GM18951 (cell line): ENCODE measurements at regions not wholly inside any gene's neighbourhood (a gene's known extent, or its start where the extent isn't known, plus 50 kb on each side); places are given as distances from the start of the nearest gene placed in this dataset.
"Not testable (repeated sequence)": the region's sequence is repeated elsewhere in the genome, so short reads cannot be mapped to it uniquely, and the experiment has no call there.

Source experiments
- POLR2A ChIP-seq: IDR thresholded peaks from 4 replicates; pipeline ENCODE4 v1.6.1; 2011; ENCODE audit warnings: mild to moderate bottlenecking; ENCODE audit not compliant: insufficient read length, insufficient read depth; ENCODE audit errors: extremely low read depth
- in situ Hi-C: fragments of 300-500 bp; cut with MboI; formaldehyde crosslinking; loops from one replicate; pipeline ENCODE4 v1.12.0; 2022; ENCODE audit warnings: low sequenced_read_pairs, mixed read lengths, inconsistent platforms; ENCODE audit not compliant: unreplicated experiment

DNA sequence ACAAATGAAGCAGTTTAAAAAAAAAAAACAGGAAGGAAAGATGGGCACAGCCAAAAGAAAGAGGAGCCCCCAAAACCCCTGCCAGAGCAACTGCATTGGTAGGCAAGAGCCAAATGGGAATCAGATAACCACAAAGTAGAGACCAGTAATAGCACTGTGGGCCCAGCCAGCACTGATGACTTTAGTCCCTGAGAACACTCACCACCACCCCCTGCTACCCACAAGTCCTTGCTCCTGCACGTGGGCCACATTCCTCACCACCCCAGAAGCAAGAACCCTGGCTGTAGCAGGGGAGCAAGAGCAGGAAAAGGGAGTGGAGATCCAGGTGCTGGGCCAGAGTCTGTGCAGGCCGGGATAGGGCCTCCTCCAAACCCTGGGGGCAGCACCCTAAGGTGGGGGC is 86.1 kb downstream of the RRAGC start:
- in situ Hi-C loops: no loop called here

DNA sequence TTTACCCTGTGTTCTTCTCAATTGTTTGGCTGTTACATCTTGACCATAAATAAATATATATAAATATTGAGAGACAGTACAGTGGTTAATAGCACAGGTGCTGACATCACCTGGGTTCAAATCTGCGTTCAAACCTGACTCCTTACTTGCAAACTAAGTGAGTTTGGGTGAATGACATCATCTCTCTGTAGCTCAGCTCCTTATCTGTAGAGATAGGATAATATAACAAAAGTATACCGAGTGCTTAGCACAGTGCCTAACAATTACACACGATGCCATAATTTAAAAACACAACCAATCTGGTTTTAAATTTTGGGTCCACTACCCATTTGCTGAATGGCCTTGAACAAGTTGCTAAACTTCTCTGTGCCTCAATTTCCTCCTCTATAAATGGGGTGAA is 86.6 kb downstream of the RRAGC start:
- in situ Hi-C loops: no loop called here
- TF ChIP-seq POLR2A: no peak

More for the DNA sequence above, 86.1 kb downstream of the RRAGC start:
- TF ChIP-seq POLR2A: no peak

DNA sequence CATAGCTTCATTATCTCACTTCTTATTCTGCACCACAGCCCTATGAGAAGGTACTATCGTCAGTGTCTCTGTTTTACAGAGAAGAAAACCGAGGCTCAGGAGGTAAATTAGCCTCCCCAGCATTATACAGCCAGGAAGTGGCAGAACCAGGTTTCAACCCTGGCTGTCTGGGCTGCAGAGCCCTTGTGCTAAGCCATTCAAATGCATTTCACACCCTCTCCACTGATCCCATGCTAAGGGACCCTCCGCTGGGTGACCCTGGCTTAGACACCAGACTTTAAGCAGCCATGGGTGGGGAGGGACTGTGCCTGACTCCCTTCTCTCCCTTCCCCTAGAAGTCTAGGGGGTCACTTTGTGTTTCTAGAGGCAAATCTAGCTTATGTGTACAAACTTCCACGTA is 87.5 kb downstream of the RRAGC start:
- TF ChIP-seq POLR2A: no peak
- in situ Hi-C loops: no loop called here

DNA sequence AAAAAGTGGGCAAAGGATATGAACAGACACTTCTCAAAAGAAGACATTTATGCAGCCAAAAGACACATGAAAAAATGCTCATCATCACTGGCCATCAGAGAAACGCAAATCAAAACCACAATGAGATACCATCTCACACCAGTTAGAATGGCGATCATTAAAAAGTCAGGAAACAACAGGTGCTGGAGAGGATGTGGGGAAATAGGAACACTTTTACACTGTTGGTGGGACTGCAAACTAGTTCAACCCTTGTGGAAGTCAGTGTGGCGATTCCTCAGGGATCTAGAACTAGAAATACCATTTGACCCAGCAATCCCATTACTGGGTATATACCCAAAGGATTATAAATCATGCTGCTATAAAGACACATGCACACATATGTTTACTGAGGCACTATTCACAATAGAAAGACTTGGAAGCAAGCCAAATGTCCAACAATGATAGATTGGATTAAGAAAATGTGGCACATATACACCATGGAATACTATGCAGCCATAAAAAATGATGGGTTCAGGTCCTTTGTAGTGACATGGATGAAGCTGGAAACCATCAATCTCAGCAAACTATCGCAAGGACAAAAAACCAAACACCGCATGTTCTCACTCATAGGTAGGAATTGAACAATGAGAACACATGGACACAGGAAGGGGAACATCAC is 88.9 kb downstream of the RRAGC start:
- in situ Hi-C loops: not testable (repeated sequence)

DNA sequence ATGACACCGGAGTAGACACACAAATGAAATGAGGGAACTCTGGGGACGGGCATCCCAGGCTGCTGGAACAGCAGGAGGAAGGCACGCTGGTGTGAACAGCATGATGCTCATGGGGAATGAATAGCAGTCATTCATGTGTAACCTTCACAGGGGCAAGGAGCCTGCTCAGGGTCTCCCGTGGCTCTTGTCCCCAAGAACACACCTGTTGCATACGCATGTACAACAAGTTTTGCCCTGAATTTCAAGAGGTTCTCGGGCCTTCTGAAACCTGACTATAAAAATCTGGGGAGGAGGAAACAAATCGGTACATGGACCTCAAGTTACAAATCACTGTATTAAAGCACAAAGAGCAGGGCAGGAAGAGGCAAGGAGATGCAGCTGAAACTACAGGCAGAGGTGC is 93.4 kb downstream of the RRAGC start:
- in situ Hi-C loops: no loop called here
- no peak for TF ChIP-seq POLR2A

DNA sequence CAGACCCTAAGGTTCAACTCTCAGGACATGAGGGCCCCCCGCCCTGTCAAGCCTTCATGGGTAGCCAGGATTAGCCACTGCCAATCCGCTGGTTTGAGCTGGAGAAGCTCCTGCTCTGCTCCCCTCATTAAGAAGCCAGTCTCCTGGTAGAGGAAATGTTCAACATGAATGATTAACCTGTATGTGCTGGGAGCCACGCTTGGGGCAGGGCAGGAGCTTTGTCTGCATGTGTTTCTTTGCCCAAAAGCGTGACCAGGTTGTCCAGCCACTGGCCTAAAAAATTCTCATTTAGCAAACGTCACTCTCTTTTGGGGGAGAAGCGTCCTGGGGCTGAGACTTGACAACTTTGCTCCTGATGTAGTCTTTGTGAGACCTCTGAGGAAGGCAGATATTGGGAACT is 96.5 kb downstream of the RRAGC start:
- in situ Hi-C loops: no loop called here
- no peak for TF ChIP-seq POLR2A

DNA sequence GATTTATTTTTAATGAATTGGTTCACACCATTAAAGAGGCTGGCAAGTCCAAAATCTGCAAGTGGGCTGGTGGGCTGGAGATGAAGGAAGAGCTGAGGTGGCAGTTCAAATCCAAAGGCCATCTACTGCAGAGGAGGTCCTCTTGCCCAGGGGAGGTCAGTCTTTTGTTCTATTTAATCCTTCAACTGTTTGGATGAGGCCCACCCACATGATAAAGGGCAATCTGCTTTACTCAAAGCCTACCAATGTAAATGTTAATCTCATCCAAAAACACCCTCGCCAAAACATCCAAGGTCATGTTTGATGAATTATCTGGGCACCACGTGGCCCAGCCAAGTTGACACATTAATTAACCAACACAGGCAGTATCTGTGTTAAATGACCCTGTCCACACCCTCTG is 99.0 kb downstream of the RRAGC start:
- in situ Hi-C loops: no loop called here
- no peak for TF ChIP-seq POLR2A

DNA sequence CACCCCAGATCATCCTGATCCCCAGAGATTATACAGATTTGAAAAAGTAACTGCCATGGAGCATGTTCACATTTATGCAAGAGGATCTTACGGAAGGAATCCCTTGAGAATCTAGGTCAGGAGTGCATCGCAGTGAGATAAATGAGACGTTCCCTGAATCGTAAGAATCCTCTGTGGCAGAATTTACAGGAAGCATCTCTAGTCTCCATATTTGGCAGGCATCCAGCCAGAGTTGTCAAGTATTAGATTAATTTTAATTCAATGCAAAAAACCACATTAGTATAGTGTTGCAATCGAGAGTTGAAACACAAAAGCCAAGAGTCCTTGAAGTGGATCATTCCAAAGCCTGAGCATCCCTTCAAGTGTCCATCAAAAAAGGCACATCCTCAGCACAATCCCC is 100.8 kb downstream of the RRAGC start:
- TF ChIP-seq POLR2A: no peak
- in situ Hi-C loops: no loop called here

DNA sequence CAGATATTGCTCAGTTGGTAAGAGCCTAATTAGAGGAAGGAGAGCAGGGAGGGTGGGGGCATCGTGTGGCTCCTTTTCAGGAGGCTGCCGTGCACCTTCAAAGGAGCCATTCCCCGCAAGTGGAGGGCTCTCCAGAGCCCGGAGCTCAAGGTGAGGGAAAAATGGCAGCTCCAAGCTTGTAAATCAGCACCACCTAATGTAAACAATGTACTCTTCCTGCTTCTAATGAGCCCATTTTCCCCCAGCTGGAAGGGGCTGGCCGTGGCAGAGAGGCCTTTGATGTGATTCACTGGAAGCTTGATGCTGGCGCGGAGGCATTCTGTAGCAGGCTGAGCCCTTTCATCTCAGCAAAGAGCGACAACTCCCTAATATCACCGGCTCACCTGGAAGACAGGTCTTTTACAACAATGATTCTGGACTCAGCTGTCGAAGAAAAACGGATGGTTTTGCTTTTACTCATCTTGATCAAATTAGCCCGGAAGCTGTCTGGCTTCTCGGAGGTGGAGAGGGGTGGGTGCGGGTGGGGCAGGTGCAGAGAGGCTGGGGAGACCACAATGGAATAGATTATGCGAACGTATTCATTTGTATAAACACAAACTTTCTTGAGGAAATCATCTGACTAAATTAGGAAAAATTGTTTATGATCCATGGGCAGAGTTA is 112.5 kb downstream of the RRAGC start:
- in situ Hi-C loops: no loop called here
- TF ChIP-seq POLR2A: no peak

DNA sequence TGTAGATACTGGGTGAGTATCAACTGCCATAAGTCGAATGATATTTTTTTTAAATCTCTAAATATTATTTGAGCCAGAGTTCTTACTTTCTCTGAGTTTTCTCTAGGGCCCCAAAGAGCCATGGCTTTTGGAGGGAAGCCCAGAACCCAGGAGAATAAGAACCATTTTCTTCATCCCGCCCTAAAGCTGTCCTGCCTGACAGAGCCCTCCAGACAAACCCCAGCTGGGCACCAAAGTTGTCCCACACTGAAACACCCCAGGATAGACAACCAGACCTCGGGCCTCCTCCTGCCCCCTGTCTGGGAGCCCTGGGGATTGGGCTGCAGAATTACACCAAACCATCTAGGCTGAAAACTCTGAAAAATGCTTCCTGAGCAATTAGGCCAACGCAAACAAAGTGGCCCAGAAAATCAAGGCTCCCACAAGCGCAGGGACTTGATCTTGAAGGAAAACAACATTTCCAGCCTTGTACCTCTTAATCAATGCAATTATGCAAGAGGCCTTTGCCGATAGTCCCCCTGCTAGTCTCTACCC is 113.1 kb downstream of the RRAGC start:
- no peak for TF ChIP-seq POLR2A
- in situ Hi-C loops: no loop called here

DNA sequence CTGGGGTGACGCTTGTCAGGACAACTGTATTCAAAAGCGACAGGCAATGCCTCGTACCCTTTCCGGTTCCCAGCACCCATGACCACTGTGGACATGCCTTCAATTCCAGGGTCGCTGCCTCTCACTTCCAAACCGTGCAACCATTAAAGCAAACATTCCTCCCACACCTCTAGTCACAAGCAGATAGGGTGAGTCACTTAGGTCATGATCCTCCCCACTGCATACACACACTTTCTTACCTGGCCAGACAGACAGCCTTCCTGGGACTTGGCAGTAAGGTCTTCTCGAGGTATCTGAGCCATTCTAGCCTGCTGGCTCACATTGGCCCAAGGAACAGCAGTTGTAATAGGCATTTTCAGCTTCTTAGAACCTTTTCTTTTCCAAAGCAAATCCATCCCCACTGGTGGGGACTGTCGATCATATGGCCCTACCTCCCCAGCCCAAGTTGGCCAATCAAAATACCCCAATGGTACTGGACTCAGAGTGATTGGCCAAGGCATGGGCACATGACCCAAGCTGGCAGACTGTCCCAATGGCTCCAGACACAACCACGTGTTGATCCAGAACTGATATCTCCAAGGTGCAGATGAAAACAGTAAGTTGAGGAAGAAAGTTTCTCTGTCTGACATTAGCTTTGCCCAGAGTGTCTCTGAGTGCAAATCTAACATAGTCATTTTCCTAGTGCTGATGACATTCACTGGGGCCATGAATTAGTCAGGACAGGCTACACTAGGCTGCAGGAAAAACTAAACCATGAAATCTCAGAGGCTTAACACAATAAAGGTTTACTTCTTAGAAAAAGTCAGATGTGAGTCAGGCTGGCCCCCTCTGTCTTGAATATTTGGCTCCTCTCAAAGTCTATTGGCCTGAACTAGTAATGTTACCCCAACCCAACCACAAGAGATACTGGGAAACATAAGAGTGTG is 113.8 kb downstream of the RRAGC start:
- no peak for TF ChIP-seq POLR2A
- in situ Hi-C loops: no loop called here

DNA sequence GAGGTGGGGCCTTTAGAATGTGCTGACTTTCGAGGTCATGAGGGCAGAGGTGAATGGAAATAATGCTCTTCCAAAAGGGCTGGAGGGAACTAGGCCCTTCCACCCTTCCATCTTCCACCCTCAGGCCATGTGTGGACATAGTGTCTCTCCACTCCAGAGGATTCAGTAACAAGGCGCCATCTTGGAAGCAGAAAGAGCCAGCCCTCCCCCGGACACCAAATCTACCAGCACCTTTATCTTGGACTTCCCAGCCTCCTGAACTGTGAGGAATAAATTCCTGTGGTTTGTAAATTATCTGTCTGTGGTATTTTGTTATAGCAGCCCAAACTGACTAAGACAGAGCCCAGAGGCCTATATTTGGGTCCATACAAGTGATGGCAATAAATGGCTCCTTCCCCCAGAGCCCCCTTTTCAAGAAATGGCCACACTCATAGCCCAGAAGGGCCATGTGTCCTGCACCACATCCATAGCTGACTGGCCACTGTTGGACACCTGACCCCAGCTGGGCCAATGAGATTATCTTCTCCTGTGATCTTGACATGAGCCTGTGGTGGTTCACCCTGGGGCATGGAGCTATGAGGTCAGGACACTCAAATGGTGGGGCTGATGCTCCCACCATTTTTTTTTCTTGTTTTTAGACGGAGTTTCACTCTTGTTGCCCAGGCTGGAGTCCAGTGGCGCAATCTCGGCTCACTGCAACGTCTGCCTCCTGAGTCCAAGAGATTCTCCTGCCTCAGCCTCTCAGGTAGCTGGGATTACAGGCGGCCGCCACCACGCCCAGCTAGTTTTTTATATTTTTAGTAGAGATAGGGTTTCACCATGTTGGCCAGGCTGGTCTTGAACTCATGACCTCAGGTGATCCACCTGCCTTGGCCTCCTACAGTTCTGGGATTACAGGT is 114.9 kb downstream of the RRAGC start:
- in situ Hi-C loops: no loop called here

More for the DNA sequence above, 114.9 kb downstream of the RRAGC start:
- no peak for TF ChIP-seq POLR2A
